Right atrium auricular region (tissue), 2 donors: ENCODE measurements at regions not wholly inside any gene's neighbourhood (a gene's known extent, or its start where the extent isn't known, plus 50 kb on each side); places are given as distances from the start of the nearest gene placed in this dataset.

Source experiments
- DNase-seq: peaks from one replicate; pipeline ENCODE4 v3.0.0-alpha.2; 2019; ENCODE audit warnings: low spot score
- H3K27ac ChIP-seq, 2 donors: fragments of 200-600 bp; sonication (generic); 1 replicate in 1 of 2; 2 replicates in 1 of 2; pipeline ENCODE4 v1.5.1; 2016 to 2019
- H3K27me3 ChIP-seq, 2 donors: fragments of 200-600 bp; sonication (generic); one replicate each; pipeline versions ENCODE4 v1.5.1 to v1.6.0; 2017 to 2019
- H3K36me3 ChIP-seq: fragments of 200-600 bp; sonication (generic); one replicate; pipeline ENCODE4 v1.5.1; 2016
- H3K4me1 ChIP-seq, 2 donors: fragments of 200-600 bp; sonication (generic); one replicate each; pipeline versions ENCODE4 v1.5.1 to v1.6.0; 2017 to 2019
- H3K4me3 ChIP-seq, 2 donors: fragments of 200-600 bp; sonication (generic); 1 replicate in 1 of 2; 2 replicates in 1 of 2; pipeline ENCODE4 v1.5.1; 2017 to 2019; ENCODE audit warnings: mild to moderate bottlenecking in 1 of 2, moderate library complexity in 1 of 2
- H3K9me3 ChIP-seq, 2 donors: fragments of 200-600 bp; sonication (generic); one replicate each; pipeline ENCODE4 v1.5.1; 2019
- CTCF ChIP-seq, 2 donors: fragments of 200-600 bp; sonication (generic); IDR thresholded peaks; one replicate each; pipeline ENCODE4 v1.5.1; 2019; ENCODE audit warnings: antibody characterized with exemption in 2 of 2

GRCh38 chr3:161647936-161648470 is 151.4 kb downstream of the OTOL1 start:
- H3K36me3 ChIP-seq = no peaks in the 10 kb centered on the region

GRCh38 chr3:161649900-161650484 is 153.4 kb downstream of the OTOL1 start:
- no peak for TF ChIP-seq CTCF (IDR thresholded peaks at IDR 0.05)
- Histone ChIP-seq H3K9me3 (no peaks in the 10 kb centered on the region), H3K27me3 (no peaks in the 10 kb centered on the region), H3K4me1 (no peaks in the 10 kb centered on the region), H3K4me3 (no peak overlapping the region), H3K36me3 (no peaks in the 10 kb centered on the region), H3K27ac (no peak overlapping the region)
- DNase-seq = no peak

More at GRCh38 chr3:161647936-161648470, 151.4 kb downstream of the OTOL1 start:
- DNase-seq = no peak
- H3K9me3 ChIP-seq = no peaks in the 10 kb centered on the region
- no peak overlapping the region for H3K4me3 ChIP-seq
- no peaks in the 10 kb centered on the region for H3K4me1 ChIP-seq
- H3K27me3 ChIP-seq = no peaks in the 10 kb centered on the region
- no peak for TF ChIP-seq CTCF (IDR thresholded peaks at IDR 0.05)
- H3K27ac ChIP-seq = no peak overlapping the region

- Histone ChIP-seq H3K9me3 (no peaks in the 10 kb centered on the region), H3K27ac (no peak overlapping the region), H3K4me1 (no peaks in the 10 kb centered on the region), H3K4me3 (no peak overlapping the region), H3K36me3 (no peaks in the 10 kb centered on the region), H3K27me3 (no peaks in the 10 kb centered on the region)
- no peak for DNase-seq
- TF ChIP-seq CTCF (IDR thresholded peaks at IDR 0.05) = no peak
Measured at GRCh38 chr3:161657786-161658185, 161.2 kb downstream of the OTOL1 start.

- Histone ChIP-seq H3K4me1 (no peaks in the 10 kb centered on the region), H3K4me3 (no peak overlapping the region), H3K9me3 (peaks cover 3 to 11% of the 10 kb centered on the region in 2 donors), H3K36me3 (no peaks in the 10 kb centered on the region), H3K27ac (no peak overlapping the region), H3K27me3 (no peaks in the 10 kb centered on the region)
- no peak for DNase-seq
- TF ChIP-seq CTCF (IDR thresholded peaks at IDR 0.05) = no peak
Measured at GRCh38 chr3:161671141-161671540, 174.5 kb downstream of the OTOL1 start.

GRCh38 chr3:161672478-161672877 is 175.9 kb downstream of the OTOL1 start:
- Histone ChIP-seq H3K36me3 (no peaks in the 10 kb centered on the region), H3K4me3 (no peak overlapping the region), H3K27me3 (no peaks in the 10 kb centered on the region), H3K27ac (no peak overlapping the region), H3K4me1 (no peaks in the 10 kb centered on the region), H3K9me3 (peaks cover 3 to 11% of the 10 kb centered on the region in 2 donors)
- no peak for TF ChIP-seq CTCF (IDR thresholded peaks at IDR 0.05)
- DNase-seq = no peak

- DNase-seq = no peak
- peaks cover 3 to 11% of the 10 kb centered on the region in 2 donors for H3K9me3 ChIP-seq
- H3K27ac ChIP-seq = no peak overlapping the region
- no peaks in the 10 kb centered on the region for H3K36me3 ChIP-seq
- H3K27me3 ChIP-seq = no peaks in the 10 kb centered on the region
- no peak overlapping the region for H3K4me3 ChIP-seq
- TF ChIP-seq CTCF (IDR thresholded peaks at IDR 0.05) = no peak
- H3K4me1 ChIP-seq = no peaks in the 10 kb centered on the region
Measured at GRCh38 chr3:161673866-161674265, 177.3 kb downstream of the OTOL1 start.
